HG02981 (cell line): ENCODE measurements at regions not wholly inside any gene's neighbourhood (a gene's known extent, or its start where the extent isn't known, plus 50 kb on each side); places are given as distances from the start of the nearest gene placed in this dataset.

Experiments
- ATAC-seq: cut with Tn5 transposase; IDR thresholded peaks from one replicate; pipeline ENCODE4 v1.9.1; 2021; ENCODE audit warnings: mild to moderate bottlenecking, moderate library complexity; ENCODE audit not compliant: unreplicated experiment

- ATAC-seq, result no peak
Measured at GRCh38 chr14:42335918-42336317, 729.2 kb downstream of the LRFN5 start.

GRCh38 chr14:42334931-42335330 lies 728.3 kb downstream of the LRFN5 start:
- ATAC-seq, result no peak

GRCh38 chr14:42323426-42323825 lies 716.8 kb downstream of the LRFN5 start:
- ATAC-seq, result no peak

- ATAC-seq, result no peak
Measured at GRCh38 chr14:42322531-42323284, 716.0 kb downstream of the LRFN5 start.

GRCh38 chr14:42319996-42320395 lies 713.3 kb downstream of the LRFN5 start:
- ATAC-seq, result no peak

GRCh38 chr14:42316693-42317092 lies 710.0 kb downstream of the LRFN5 start:
- no peak for ATAC-seq

GRCh38 chr14:42311876-42312275 lies 705.2 kb downstream of the LRFN5 start:
- no peak for ATAC-seq

- no peak for ATAC-seq
Measured at GRCh38 chr14:42307239-42307825, 700.7 kb downstream of the LRFN5 start.

- ATAC-seq, result peak; percentile 98
Measured at GRCh38 chr14:42299692-42300091, 693.0 kb downstream of the LRFN5 start.

GRCh38 chr14:42293180-42293579 lies 686.5 kb downstream of the LRFN5 start:
- ATAC-seq, result no peak

GRCh38 chr14:42277840-42278239 lies 671.2 kb downstream of the LRFN5 start:
- no peak for ATAC-seq

- ATAC-seq, result no peak
Measured at GRCh38 chr14:42269234-42269633, 662.6 kb downstream of the LRFN5 start.

GRCh38 chr14:42248131-42248530 lies 641.5 kb downstream of the LRFN5 start:
- ATAC-seq, result no peak

GRCh38 chr14:42241101-42241500 lies 634.4 kb downstream of the LRFN5 start:
- no peak for ATAC-seq

GRCh38 chr14:42229976-42230375 lies 623.3 kb downstream of the LRFN5 start:
- ATAC-seq, result no peak

- ATAC-seq, result no peak
Measured at GRCh38 chr14:42229294-42229693, 622.6 kb downstream of the LRFN5 start.

- ATAC-seq, result no peak
Measured at GRCh38 chr14:42228611-42229010, 621.9 kb downstream of the LRFN5 start.

GRCh38 chr14:42224053-42224888 lies 617.6 kb downstream of the LRFN5 start:
- ATAC-seq, result no peak

GRCh38 chr14:42222924-42223471 lies 616.3 kb downstream of the LRFN5 start:
- ATAC-seq, result peak; percentile 93

GRCh38 chr14:42214981-42215491 lies 608.4 kb downstream of the LRFN5 start:
- ATAC-seq, result no peak

- ATAC-seq, result no peak
Measured at GRCh38 chr14:42200957-42201356, 594.3 kb downstream of the LRFN5 start.
